H1 (cell line): ENCODE measurements at regions not wholly inside any gene's neighbourhood (a gene's known extent, or its start where the extent isn't known, plus 50 kb on each side); places are given as distances from the start of the nearest gene placed in this dataset.

ENCODE experiments used
- CBX5 ChIP-seq: fragments of 300-800, 300-1000 bp; sonication (generic); IDR thresholded peaks from 2 replicates; pipeline ENCODE4 v1.7.1; 2016; ENCODE audit warnings: antibody characterized with exemption, low read length, low read depth
- POLR2AphosphoS5 ChIP-seq: IDR thresholded peaks from 2 replicates; pipeline ENCODE4 v1.6.1; 2011; ENCODE audit warnings: low read depth, low read length
- TF ChIP-seq, protein P1 (sequence below): IDR thresholded peaks from 2 replicates; pipeline ENCODE4 v1.6.1; 2012; ENCODE audit warnings: inconsistent platforms
- TF ChIP-seq, protein P2 (sequence below): IDR thresholded peaks from 2 replicates; pipeline ENCODE4 v1.6.1; 2012; ENCODE audit warnings: low read length, inconsistent platforms

DNA sequence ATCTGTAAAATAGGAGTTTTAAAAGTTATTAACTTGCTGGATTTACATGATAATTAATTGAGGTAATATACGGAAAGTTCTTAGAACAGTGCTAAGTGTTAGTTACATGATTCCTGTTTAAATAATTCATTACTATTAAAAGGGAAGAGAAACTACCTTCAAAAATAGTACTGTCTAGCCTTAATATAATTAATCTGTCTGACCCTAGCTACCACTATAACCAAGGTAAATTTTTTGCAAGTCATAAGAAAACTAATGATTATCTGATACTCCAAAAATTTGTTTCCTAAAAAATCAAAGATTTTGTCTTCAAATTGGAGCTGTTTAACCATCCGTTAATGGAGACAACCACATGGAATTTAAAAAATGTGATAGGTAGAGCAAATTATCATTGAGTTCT, 294.3 kb upstream of the FBXO33 start:
- TF ChIP-seq CBX5 = no peak
- TF ChIP-seq POLR2AphosphoS5 = no peak
- TF ChIP-seq, protein P1, sequence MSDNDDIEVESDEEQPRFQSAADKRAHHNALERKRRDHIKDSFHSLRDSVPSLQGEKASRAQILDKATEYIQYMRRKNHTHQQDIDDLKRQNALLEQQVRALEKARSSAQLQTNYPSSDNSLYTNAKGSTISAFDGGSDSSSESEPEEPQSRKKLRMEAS = no peak
- TF ChIP-seq, protein P2, sequence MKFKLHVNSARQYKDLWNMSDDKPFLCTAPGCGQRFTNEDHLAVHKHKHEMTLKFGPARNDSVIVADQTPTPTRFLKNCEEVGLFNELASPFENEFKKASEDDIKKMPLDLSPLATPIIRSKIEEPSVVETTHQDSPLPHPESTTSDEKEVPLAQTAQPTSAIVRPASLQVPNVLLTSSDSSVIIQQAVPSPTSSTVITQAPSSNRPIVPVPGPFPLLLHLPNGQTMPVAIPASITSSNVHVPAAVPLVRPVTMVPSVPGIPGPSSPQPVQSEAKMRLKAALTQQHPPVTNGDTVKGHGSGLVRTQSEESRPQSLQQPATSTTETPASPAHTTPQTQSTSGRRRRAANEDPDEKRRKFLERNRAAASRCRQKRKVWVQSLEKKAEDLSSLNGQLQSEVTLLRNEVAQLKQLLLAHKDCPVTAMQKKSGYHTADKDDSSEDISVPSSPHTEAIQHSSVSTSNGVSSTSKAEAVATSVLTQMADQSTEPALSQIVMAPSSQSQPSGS = no peak
